ENCODE measurements at regions not wholly inside any gene's neighbourhood (a gene's known extent, or its start where the extent isn't known, plus 50 kb on each side); places are given as distances from the start of the nearest gene placed in this dataset.
A peak's percentile ranks its signal among the peaks of the same experiment; 100 is the strongest.

DNA sequence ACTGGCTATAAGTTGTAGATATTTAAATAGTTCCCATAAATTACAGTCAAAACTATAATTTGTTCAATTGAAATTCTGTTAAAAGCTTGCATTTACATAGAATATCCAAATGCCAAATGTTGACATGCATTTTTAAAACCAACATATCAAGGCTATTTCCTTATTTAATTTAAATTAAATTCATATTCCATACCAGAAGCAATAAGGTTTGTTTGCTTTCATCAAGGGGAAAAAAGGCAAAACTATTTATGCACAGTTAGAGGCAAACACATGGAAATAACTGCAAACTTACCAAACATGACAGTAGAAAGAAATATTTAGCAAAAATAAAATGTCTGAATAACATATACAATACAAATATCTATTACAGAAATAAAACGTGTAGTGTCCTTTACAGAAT, 1581.2 kb upstream of the TENM4 start:
- no peak for DNase-seq (ENCODE audit: low read depth)

GRCh38 chr11:81010631-81011030, 1569.8 kb upstream of the TENM4 start:
- no peak for DNase-seq (ENCODE audit: low read depth)

DNA sequence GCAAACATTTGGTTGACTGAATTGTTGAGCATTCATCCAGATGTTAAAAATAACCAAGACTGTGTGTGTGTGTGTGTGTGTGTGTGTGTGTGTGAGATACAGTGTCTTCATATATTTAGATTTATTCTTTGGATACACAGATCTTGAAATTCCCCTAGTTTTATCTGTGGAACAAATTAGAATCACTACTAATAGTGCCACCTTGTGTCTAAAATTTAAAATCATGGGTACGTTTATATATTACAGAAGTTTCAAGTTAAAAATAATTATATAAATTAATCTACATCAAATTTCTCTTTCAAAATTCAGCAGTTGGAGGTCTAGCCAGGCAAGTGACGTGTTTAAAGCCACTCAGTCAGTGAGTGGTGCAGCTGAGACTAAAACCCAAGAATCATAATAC, 1566.2 kb upstream of the TENM4 start:
- DNase-seq (ENCODE audit: low read depth), result peak; percentile 27

DNA sequence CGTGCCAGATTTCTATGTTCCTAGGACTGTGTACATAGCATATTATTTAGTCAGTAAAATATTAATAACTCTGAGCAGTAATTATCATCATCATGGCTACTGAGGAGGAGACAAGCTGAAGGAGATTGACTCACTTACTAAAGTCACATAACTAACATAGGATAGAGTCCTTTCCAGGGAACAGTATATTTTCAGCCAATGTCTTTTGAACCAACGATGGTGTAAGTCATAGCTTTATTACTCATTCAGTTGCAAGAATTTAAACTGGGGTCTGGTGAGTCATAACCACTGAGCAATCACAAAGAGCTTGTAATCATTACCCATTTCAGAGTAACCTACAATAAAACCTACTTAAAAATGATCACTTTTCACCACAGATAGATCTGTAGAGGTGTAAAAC, 1564.8 kb upstream of the TENM4 start:
- DNase-seq (ENCODE audit: low read depth), result peak; percentile 62

DNA sequence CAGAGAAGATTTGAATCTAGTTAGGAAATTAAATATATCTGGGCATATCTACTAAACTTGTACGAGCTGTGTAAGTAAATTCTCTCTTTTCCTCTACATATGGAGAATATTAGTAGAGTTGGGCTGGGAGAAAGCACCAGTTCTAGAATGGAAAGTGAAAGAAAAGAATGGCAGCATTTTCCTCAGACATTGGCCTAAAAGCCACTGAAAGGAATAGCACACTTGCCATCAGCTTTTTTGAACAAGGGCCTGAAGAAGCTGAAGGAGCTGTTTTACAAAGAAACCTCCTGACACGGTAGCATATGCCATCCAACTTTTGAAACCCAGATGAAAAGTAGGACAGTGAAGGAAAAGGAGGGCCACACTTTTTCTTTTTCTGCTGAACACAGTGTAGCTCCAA, 1563.7 kb upstream of the TENM4 start:
- no peak for DNase-seq (ENCODE audit: low read depth)

- DNase-seq (ENCODE audit: low read depth), result no peak
Observed at GRCh38 chr11:81002374-81002773, 1561.5 kb upstream of the TENM4 start.

DNA sequence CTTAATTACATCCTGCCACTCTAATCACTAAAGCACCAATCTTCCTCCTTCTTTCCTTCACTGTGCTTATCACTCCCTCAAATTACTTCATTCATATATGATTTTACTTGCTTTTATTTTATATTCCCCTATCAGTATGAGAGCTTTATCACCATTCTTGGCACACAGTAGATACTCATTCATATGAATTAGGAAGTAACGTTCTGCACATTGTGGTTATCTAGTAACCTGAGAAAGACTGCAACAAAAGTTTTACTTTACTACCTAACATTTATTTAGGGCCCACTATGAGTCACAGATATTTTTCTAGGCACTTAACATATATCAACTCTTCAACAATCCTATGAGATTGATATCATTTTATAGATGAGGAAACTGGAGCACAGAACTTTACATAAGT, 1559.9 kb upstream of the TENM4 start:
- DNase-seq (ENCODE audit: low read depth), result no peak

GRCh38 chr11:81000334-81000733, 1559.5 kb upstream of the TENM4 start:
- no peak for DNase-seq (ENCODE audit: low read depth)

GRCh38 chr11:80995523-80995922, 1554.7 kb upstream of the TENM4 start:
- no peak for DNase-seq (ENCODE audit: low read depth)

DNA sequence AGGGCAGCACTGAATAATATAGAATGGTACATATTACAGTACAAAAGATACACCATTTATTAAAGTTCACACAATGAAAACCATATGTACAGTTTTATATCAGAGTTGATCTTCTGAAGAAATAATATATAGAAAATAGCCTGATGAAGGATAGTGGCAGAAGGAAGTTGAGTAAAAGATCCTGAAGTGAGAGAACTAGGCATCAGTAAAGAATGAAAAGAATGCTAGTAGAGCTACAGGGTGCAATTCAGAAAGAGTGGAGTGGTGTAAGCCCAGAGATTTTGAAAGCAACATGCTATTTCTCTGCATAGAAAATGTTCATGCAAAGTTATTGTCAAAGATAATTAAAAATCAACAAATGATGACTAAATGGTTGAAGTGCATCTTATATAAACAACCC, 1552.7 kb upstream of the TENM4 start:
- no peak for DNase-seq (ENCODE audit: low read depth)

GRCh38 chr11:80990885-80991284, 1550.1 kb upstream of the TENM4 start:
- no peak for DNase-seq (ENCODE audit: low read depth)

- no peak for DNase-seq (ENCODE audit: low read depth)
Observed at GRCh38 chr11:80987171-80987570, 1546.3 kb upstream of the TENM4 start.

- DNase-seq (ENCODE audit: low read depth), result no peak
Observed at GRCh38 chr11:80986421-80987074, 1545.7 kb upstream of the TENM4 start.

GRCh38 chr11:80980227-80980626, 1539.4 kb upstream of the TENM4 start:
- peak; percentile 37 for DNase-seq (ENCODE audit: low read depth)

DNA sequence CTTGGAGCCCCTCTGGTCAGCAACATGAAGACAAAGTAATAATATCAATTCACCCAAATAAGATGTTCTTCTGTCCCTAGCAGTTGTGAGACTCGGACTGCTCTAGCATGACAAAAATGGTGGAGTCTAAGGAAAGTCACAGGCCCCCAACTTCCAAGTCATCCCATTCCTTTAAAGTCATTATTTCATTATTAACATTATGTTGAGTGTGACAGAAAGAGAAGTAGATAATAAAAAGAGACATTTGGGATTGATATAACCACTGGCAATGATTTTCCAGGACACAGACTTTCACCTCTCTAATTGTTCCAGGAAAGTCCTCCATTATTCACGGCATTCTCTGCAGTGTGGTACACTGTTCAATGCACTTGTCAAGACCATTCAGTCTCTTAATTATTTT, 1533.0 kb upstream of the TENM4 start:
- DNase-seq (ENCODE audit: low read depth), result no peak

- DNase-seq (ENCODE audit: low read depth), result peak; percentile 35
Observed at GRCh38 chr11:80970037-80970436, 1529.2 kb upstream of the TENM4 start.

DNA sequence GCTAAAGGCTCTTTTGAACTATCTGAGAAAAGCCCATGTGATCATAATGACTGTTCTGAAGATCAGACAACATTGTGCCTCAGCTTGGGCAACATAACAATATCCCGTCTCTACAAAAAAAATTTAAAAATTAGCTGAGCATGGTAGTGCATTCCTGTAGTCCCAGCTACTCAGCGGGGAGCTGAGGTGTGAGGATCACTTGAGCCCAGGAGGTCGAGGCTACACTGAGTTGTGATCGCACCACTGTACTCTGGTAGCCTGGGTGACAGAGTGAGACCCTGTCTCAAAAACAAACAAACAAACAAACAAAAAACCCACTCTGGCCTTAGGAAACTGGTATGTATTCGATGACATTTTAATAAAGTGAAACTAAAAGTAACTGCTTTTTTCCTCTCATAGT, 1526.8 kb upstream of the TENM4 start:
- DNase-seq (ENCODE audit: low read depth), result no peak

DNA sequence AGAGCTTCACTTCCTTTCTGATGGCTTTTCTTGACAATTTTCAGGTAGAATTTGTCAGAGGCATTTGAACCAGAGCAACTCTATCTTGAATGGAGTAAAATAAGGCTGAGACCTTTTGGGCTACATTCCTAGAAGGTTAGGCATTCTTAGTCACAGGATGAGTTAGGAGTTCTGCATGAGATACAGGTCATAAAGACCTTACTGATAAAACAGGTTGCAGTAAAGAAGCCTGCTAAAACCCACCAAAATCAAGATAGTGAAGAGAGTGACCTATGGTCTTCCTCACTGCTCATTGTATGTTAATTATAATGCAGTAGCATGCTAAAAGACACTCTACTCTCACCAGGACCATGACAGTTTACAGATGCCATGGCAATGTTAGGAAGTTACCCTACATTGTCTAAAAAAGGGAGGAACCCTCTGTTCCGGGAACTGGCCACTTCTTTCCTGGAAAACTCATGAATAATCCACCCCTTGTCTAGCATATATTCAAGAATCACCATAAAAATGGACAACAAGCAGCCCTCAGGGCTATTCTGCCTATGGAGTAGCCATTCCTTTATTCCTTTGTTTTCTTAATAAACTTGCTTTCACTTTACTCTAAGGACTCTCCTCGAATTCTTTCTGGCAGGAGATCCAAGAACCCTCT, 1519.7 kb upstream of the TENM4 start:
- no peak for DNase-seq (ENCODE audit: low read depth)

DNA sequence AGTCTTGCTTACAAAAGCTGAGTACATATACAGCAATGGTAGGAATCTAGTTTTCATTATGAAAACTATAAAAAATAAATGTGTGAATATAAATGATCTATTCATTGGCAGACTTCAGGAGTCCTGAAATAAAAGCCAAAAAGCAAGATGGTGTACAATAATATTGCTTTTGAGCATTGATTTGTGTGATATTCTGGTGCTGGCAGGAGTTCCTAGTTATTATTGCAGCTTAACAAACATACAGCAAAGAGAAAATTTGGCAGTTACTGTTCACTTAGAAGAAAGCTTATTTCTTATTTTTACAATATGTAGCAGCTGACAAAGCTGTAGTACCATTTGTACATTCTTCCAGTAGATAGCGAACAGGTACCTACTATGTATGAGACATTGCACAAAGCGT, 1518.9 kb upstream of the TENM4 start:
- DNase-seq (ENCODE audit: low read depth), result no peak

- DNase-seq (ENCODE audit: low read depth), result peak; percentile 47
Observed at GRCh38 chr11:80958987-80959386, 1518.2 kb upstream of the TENM4 start.

- peak; percentile 91 for DNase-seq (ENCODE audit: low read depth)
Observed at GRCh38 chr11:80958361-80958760, 1517.5 kb upstream of the TENM4 start.

DNA sequence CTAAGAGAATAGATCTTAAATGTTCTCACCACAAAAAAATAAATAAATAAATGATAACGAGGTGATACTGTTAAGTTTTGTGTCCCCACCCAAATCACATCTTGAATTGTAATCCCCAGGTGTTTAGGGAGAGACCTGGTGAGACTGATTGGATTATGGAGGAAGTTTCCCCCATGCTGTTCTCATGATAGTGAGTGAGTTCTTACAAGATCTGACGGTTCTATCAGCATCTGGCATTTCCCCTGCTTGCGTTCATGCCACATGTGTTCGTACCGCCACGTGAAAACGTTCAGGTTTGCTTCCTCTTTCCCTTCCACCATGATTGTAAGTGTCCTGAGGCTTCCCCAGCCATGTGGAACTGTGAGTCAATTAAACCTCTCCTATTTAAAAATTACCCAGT, 1514.8 kb upstream of the TENM4 start:
- no peak for DNase-seq (ENCODE audit: low read depth)

DNA sequence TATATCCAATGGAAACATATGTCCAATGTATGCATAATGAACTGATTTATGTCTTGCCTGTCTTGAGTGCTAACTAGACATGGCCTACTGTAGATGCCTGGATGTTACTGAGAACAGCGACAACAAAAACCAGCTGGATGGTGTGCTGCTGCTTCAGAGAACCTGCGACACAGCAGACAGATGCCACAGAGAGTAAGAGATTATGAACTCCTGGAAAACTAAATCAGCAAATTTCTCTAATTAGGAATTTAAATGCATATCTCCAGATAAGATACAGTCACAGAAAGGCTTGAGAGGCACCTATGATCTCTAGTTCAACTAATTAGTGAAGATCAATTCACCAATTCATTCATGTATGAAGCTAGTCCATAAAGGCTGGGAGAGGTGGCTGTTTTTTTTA, 1508.0 kb upstream of the TENM4 start:
- DNase-seq (ENCODE audit: low read depth), result no peak

- no peak for DNase-seq (ENCODE audit: low read depth)
Observed at GRCh38 chr11:80944758-80945157, 1503.9 kb upstream of the TENM4 start.
